Gastrocnemius medialis (tissue), 4 donors: ENCODE measurements at regions not wholly inside any gene's neighbourhood (a gene's known extent, or its start where the extent isn't known, plus 50 kb on each side); places are given as distances from the start of the nearest gene placed in this dataset.

Experiments used
- CTCF ChIP-seq, 5 experiments: fragments of 450-650 bp in 3 of 5; fragments of 200-600 bp in 2 of 5; sonication (generic) in 2 of 5; IDR thresholded peaks in 4 of 5; conservative IDR thresholded peaks in 1 of 5; 1 replicate in 4 of 5; 2 replicates in 1 of 5; pipeline ENCODE4 v1.5.1; 2016 to 2019; ENCODE audit warnings: antibody characterized with exemption in 5 of 5, mild to moderate bottlenecking in 3 of 5, moderate library complexity in 3 of 5
- POLR2A ChIP-seq, 2 donors: fragments of 450-650 bp; IDR thresholded peaks; one replicate each; pipeline ENCODE4 v1.6.1; 2017; ENCODE audit warnings: antibody characterized with exemption in 2 of 2, mild to moderate bottlenecking in 2 of 2, moderate library complexity in 2 of 2

- TF ChIP-seq CTCF (IDR thresholded peaks at IDR 0.05 in 4 of 5, conservative IDR thresholded peaks at IDR 0.05 in 1 of 5): no peak
- no peak for TF ChIP-seq POLR2A (IDR thresholded peaks at IDR 0.05)
Observed at GRCh38 chr2:154603682-154604081, 94.8 kb upstream of the KCNJ3 start.
